ENCODE measurements at regions not wholly inside any gene's neighbourhood (a gene's known extent, or its start where the extent isn't known, plus 50 kb on each side); places are given as distances from the start of the nearest gene placed in this dataset.

GRCh38 chr14:71666571-71667145 is 265.6 kb upstream of the RGS6 start:
- Mint-ChIP-seq H3K4me1 (no peaks in the 10 kb centered on the region), H3K27me3 (ENCODE audit: low read depth, poor library complexity) (peaks cover 2% of the 10 kb centered on the region), H3K36me3 (ENCODE audit: low read depth) (peaks cover 16% of the 10 kb centered on the region), H3K27ac (no peak overlapping the region), H3K9me3 (no peaks in the 10 kb centered on the region), H3K4me3 (no peak overlapping the region)
- TF ChIP-seq CTCF (IDR thresholded peaks at IDR 0.05), result no peak
- no peak for DNase-seq

DNA sequence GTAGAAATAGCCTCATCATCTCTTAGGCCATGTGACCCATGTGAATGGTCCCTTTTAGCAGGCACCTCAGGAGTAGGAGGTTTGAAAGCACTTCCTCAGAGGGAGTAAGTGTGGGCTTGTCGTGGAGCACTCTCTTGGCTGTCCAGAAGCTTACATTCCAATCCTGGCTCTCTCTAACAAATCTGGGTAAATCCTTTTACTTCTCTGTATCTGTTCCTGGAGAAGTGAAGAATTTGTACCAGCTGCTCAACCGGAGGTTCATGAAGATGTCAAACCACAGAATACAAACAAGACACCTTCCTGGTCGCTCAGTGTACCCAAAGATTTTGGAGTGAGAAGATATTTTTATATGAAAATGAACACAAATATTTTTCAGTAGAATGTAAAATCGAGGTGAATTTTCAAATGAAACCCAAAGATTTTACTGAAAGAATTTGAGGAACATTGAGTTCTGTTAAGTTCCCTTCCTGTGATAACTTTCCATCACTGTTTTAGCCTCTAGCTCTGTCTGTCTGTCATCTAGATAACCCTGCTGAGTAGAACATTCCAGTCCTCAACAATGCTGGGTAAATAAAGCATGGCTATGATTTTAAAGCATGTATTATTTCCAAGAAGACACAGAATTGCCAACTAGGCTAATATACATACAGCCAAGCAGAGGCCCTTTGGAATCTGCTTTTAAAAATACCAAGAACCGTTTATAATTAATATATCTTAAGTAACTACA is 263.9 kb upstream of the RGS6 start:
- no peak overlapping the region for H3K4me3 Mint-ChIP-seq
- H3K36me3 Mint-ChIP-seq (ENCODE audit: low read depth), result peaks cover 31% of the 10 kb centered on the region
- H3K27me3 Mint-ChIP-seq (ENCODE audit: low read depth, poor library complexity), result no peaks in the 10 kb centered on the region
- no peak for TF ChIP-seq CTCF (IDR thresholded peaks at IDR 0.05)
- no peaks in the 10 kb centered on the region for H3K9me3 Mint-ChIP-seq
- no peaks in the 10 kb centered on the region for H3K4me1 Mint-ChIP-seq
- no peak for DNase-seq
- no peak overlapping the region for H3K27ac Mint-ChIP-seq

- Mint-ChIP-seq H3K36me3 (ENCODE audit: low read depth) (peaks cover 56% of the 10 kb centered on the region), H3K4me3 (no peak overlapping the region), H3K27me3 (ENCODE audit: low read depth, poor library complexity) (no peaks in the 10 kb centered on the region), H3K9me3 (peaks cover 7% of the 10 kb centered on the region), H3K4me1 (no peaks in the 10 kb centered on the region), H3K27ac (no peak overlapping the region)
- no peak for TF ChIP-seq CTCF (IDR thresholded peaks at IDR 0.05)
- no peak for DNase-seq
These were observed 259.6 kb upstream of the RGS6 start for GRCh38 chr14:71672596-71672995.

DNA sequence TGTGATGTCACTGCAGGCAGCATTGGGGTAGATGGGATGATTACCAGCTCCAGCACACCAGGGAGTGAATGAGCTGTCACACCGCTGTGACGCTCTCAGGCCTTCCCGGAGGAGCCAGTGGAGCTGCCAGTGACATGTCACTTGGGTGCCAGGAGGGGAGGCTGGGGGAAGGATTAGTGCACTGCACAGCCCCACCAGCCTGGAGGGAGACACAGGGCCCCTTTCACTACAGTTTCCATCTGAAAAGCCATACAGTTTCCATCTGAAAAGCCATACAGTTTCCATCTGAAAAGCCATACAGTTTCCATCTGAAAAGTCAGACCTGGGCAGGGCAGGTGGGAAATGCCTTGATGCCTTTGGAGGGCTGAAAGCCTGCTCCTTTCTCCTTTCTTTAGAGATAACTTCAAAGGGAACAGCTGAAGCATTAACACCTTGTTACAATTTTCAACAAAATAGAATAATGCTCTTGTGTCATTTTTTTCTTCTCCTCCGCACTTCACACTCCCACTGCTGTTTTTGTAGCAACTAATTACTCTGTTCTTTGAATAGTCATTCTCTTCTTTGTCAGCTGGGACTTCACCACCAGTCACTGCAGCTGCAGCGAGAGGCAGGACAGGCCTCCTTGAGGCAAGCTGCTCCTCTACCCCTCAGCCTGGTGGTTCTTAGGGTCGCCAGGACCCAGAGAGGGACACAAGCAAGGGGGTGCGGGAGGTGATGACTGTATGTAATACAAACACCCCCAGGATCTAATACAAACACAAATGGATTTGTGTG is 256.9 kb upstream of the RGS6 start:
- no peak for TF ChIP-seq CTCF (IDR thresholded peaks at IDR 0.05)
- H3K9me3 Mint-ChIP-seq, result peaks cover 20% of the 10 kb centered on the region
- no peak overlapping the region for H3K27ac Mint-ChIP-seq
- no peaks in the 10 kb centered on the region for H3K27me3 Mint-ChIP-seq (ENCODE audit: low read depth, poor library complexity)
- H3K36me3 Mint-ChIP-seq (ENCODE audit: low read depth), result peaks cover 80% of the 10 kb centered on the region
- DNase-seq, result no peak
- no peak overlapping the region for H3K4me3 Mint-ChIP-seq
- H3K4me1 Mint-ChIP-seq, result peaks cover 4% of the 10 kb centered on the region

- H3K27ac Mint-ChIP-seq, result no peak overlapping the region
- DNase-seq, result no peak
- peaks cover 77% of the 10 kb centered on the region for H3K36me3 Mint-ChIP-seq (ENCODE audit: low read depth)
- H3K4me3 Mint-ChIP-seq, result no peak overlapping the region
- H3K4me1 Mint-ChIP-seq, result peaks cover 10% of the 10 kb centered on the region
- H3K27me3 Mint-ChIP-seq (ENCODE audit: low read depth, poor library complexity), result no peaks in the 10 kb centered on the region
- H3K9me3 Mint-ChIP-seq, result peaks cover 20% of the 10 kb centered on the region
- TF ChIP-seq CTCF (IDR thresholded peaks at IDR 0.05), result no peak
These were observed 256.3 kb upstream of the RGS6 start for GRCh38 chr14:71675900-71676287.
